Activated naive CD4-positive, alpha-beta T cell treated with anti-CD3 and anti-CD28 coated beads for 36 hours (primary cell): ENCODE measurements at regions not wholly inside any gene's neighbourhood (a gene's known extent, or its start where the extent isn't known, plus 50 kb on each side); places are given as distances from the start of the nearest gene placed in this dataset.
"Not testable (repeated sequence)": the region's sequence is repeated elsewhere in the genome, so short reads cannot be mapped to it uniquely, and the experiment has no call there.

Experiments
- CTCF ChIA-PET: fragments of 350-600 bp; sonication (Branson Sonifier 250); formaldehyde crosslinking; loops from one replicate; lab custom pipeline; 2021; ENCODE audit warnings: antibody characterized with exemption; lab: Charles Lee
- DNase-seq: peaks from one replicate; pipeline ENCODE4 v3.0.0-alpha.2; 2020
- H3K27ac Mint-ChIP-seq: one replicate; pipeline ENCODE4 v1.8.0; 2021; ENCODE audit warnings: mild to moderate bottlenecking, mixed read lengths
- H3K27me3 Mint-ChIP-seq: one replicate; pipeline ENCODE4 v1.8.0; 2021; ENCODE audit warnings: low read depth, mixed read lengths
- H3K36me3 Mint-ChIP-seq: one replicate; pipeline ENCODE4 v1.8.0; 2021; ENCODE audit warnings: low read depth, mixed read lengths
- H3K4me1 Mint-ChIP-seq: one replicate; pipeline ENCODE4 v1.8.0; 2021; ENCODE audit warnings: low read depth, mixed read lengths
- H3K4me3 Mint-ChIP-seq: one replicate; pipeline ENCODE4 v1.8.0; 2021; ENCODE audit warnings: mild to moderate bottlenecking, moderate library complexity, mixed read lengths
- H3K9me3 Mint-ChIP-seq: one replicate; pipeline ENCODE4 v1.8.0; 2021; ENCODE audit warnings: mixed read lengths
- intact Hi-C: fragments of 100-400 bp; cut with micrococcal nuclease; formaldehyde crosslinking; loops from one replicate; pipeline ENCODE4 v1.15.1; 2023

GRCh38 chr10:20683345-20683744 lies 213.8 kb downstream of the NEBL start:
- DNase-seq, result no peak
- H3K27me3 Mint-ChIP-seq, result no peaks in the 10 kb centered on the region
- H3K4me3 Mint-ChIP-seq, result no peak overlapping the region
- H3K27ac Mint-ChIP-seq, result no peak overlapping the region
- intact Hi-C loops, result no loop called here
- H3K36me3 Mint-ChIP-seq, result no peaks in the 10 kb centered on the region
- CTCF ChIA-PET, result no interaction called here
- no peaks in the 10 kb centered on the region for H3K4me1 Mint-ChIP-seq
- H3K9me3 Mint-ChIP-seq, result peaks cover 5% of the 10 kb centered on the region

DNA sequence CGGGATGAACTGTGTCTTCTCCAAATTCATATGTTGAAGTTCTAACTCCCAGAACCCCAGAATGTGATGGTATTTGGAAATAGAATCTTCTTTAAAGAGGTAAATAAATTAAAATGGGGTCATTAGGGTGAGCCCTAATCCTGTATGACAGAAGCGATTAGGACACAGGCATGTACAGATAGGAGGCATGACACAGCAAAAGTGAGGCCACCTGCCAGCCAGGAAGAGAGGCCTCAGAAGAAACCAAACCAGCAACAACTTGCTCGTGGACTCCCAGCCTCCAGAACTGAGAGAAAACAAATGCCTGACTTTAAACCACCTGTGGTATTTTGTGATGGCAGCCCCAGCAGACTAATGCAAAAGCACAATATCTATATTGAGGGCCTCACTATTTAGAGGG lies 214.3 kb downstream of the NEBL start:
- H3K9me3 Mint-ChIP-seq, result peaks cover 5% of the 10 kb centered on the region
- no peak for DNase-seq
- H3K27me3 Mint-ChIP-seq, result no peaks in the 10 kb centered on the region
- H3K36me3 Mint-ChIP-seq, result no peaks in the 10 kb centered on the region
- H3K27ac Mint-ChIP-seq, result no peak overlapping the region
- no peak overlapping the region for H3K4me3 Mint-ChIP-seq
- CTCF ChIA-PET, result no interaction called here
- intact Hi-C loops, result no loop called here
- no peaks in the 10 kb centered on the region for H3K4me1 Mint-ChIP-seq

DNA sequence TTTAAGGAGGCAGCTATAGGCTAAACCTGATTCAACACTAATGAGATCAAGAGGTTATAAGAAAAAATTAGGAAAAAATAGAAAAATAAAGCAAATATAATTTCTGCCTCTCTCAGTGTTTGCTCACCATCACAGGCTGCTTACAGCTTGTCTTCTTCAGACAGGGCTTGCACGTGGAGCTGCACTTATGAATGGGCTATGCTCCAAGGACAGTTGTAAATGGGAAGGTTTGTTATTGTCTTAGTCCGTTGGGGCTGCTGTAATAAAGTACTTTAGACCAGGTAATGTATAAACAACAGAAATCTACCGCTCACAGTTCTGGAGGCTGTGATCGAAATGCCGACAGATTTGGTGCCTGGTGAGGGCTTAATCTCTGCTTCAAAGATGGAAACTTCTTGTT lies 219.8 kb downstream of the NEBL start:
- Mint-ChIP-seq H3K27me3 (no peaks in the 10 kb centered on the region), H3K36me3 (no peaks in the 10 kb centered on the region), H3K4me1 (no peaks in the 10 kb centered on the region), H3K9me3 (peaks cover 5% of the 10 kb centered on the region), H3K27ac (no peak overlapping the region), H3K4me3 (no peak overlapping the region)
- CTCF ChIA-PET, result no interaction called here
- intact Hi-C loops, result no loop called here
- DNase-seq, result no peak

DNA sequence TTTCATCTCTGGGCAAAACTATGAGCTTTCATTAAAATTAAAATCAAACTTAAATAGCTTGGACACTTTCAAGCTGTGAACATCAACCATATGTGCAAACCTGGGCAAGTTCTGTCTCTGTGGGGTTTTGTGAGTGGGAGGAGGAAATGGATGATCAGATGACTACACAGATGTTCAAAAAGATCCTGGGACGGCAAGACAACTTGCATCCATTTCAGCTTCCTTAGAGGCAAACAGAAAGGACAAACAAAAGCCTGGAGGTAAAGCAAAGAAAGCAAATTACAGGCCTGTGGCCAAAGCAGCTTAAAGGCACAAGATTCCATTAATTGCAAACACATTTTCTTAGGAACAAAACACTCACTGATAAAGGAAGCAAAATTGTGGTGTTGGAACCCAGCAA lies 222.2 kb downstream of the NEBL start:
- intact Hi-C loops, result no loop called here
- Mint-ChIP-seq H3K9me3 (peaks cover 2% of the 10 kb centered on the region), H3K36me3 (no peaks in the 10 kb centered on the region), H3K4me3 (no peak overlapping the region), H3K27ac (no peak overlapping the region), H3K27me3 (no peaks in the 10 kb centered on the region), H3K4me1 (no peaks in the 10 kb centered on the region)
- DNase-seq, result no peak
- CTCF ChIA-PET, result no interaction called here

GRCh38 chr10:20673175-20673574 lies 223.9 kb downstream of the NEBL start:
- DNase-seq, result no peak
- no peak overlapping the region for H3K27ac Mint-ChIP-seq
- no peaks in the 10 kb centered on the region for H3K27me3 Mint-ChIP-seq
- no peaks in the 10 kb centered on the region for H3K4me1 Mint-ChIP-seq
- no peaks in the 10 kb centered on the region for H3K9me3 Mint-ChIP-seq
- CTCF ChIA-PET, result no interaction called here
- no peak overlapping the region for H3K4me3 Mint-ChIP-seq
- intact Hi-C loops, result no loop called here
- no peaks in the 10 kb centered on the region for H3K36me3 Mint-ChIP-seq

DNA sequence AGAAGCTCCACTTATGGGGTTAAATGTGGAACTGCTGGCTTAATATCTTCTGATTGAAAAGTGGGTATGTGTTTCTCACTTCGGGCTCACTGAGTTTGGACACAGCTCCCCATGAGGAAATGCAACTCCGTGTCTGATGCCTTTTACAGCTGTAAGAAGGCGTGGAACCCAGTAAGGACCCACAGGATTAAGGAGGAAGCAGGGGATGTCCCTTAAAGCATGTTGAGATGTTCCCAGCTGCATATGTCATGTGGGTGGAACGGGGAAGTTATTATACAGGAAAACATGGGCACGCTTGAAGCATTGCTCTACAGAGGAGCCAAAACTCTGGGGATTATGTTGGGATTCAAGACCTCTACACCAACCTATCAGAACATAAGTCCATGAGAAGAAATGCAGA lies 224.4 kb downstream of the NEBL start:
- H3K9me3 Mint-ChIP-seq, result no peaks in the 10 kb centered on the region
- no peaks in the 10 kb centered on the region for H3K36me3 Mint-ChIP-seq
- no peak for DNase-seq
- no peaks in the 10 kb centered on the region for H3K4me1 Mint-ChIP-seq
- H3K4me3 Mint-ChIP-seq, result no peak overlapping the region
- no peak overlapping the region for H3K27ac Mint-ChIP-seq
- no peaks in the 10 kb centered on the region for H3K27me3 Mint-ChIP-seq
- CTCF ChIA-PET, result no interaction called here
- intact Hi-C loops, result no loop called here

DNA sequence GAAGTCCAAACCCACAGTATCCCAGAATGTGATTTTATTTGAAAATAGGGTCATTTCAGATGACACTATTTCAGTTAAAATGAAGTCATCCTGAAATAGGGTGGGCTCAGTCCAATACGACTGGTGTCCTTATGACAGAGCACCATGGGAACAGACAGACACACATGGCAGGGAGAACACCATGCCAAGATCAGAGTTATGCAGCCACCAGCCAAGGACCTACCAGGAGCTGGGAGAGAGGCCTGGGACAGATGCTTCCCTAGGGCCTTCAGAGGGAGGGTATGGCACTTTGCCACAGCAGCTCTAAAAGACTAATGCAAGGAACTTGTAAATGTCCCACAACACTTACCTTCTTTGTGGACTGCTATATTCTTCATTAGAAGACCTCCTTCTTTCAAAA lies 226.5 kb downstream of the NEBL start:
- Mint-ChIP-seq H3K9me3 (no peaks in the 10 kb centered on the region), H3K36me3 (no peaks in the 10 kb centered on the region), H3K4me1 (no peaks in the 10 kb centered on the region), H3K27ac (no peak overlapping the region), H3K27me3 (no peaks in the 10 kb centered on the region), H3K4me3 (no peak overlapping the region)
- CTCF ChIA-PET, result no interaction called here
- no peak for DNase-seq
- intact Hi-C loops, result no loop called here

DNA sequence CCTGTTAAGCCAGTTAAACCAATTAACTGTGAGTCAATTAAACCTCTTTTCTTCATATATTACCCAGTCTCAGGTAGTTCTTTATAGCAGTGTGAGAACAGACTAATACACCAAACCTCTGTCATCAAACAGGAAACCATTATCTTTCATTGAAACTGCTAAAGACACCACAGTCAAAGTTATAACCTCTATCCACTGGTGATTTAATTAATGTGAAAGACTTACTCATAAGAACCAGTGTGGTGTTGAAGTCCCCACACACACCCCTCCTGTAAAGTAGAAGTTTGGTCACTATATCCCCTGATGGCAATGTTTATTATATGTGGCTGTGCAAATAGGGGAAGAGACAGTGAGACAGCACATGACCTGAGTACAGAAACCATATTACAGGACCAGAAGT lies 228.1 kb downstream of the NEBL start:
- Mint-ChIP-seq H3K4me3 (no peak overlapping the region), H3K27me3 (no peaks in the 10 kb centered on the region), H3K4me1 (no peaks in the 10 kb centered on the region), H3K27ac (no peak overlapping the region), H3K9me3 (no peaks in the 10 kb centered on the region), H3K36me3 (no peaks in the 10 kb centered on the region)
- intact Hi-C loops, result no loop called here
- CTCF ChIA-PET, result no interaction called here
- no peak for DNase-seq

DNA sequence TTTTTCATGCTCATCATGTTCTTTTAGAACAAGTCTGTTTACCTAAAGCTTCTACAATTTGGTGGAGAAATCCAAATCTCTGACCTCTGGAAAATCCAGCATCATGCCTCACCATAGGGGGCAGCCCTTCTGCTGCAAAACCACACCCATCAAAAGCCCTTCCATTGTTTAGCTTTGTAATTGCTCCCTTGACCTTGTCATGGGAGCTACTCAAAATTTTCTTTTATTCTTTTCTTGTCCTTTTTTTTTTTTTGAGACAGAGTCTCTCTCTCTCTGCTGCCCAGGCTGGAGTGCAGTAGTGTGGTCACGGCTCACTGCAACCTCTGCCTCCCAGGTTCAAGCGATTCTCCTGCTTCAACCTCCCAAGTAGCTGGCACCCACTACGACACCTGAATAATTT lies 234.4 kb downstream of the NEBL start:
- intact Hi-C loops, result no loop called here
- H3K27ac Mint-ChIP-seq, result no peak overlapping the region
- H3K27me3 Mint-ChIP-seq, result no peaks in the 10 kb centered on the region
- no peaks in the 10 kb centered on the region for H3K36me3 Mint-ChIP-seq
- DNase-seq, result no peak
- no peak overlapping the region for H3K4me3 Mint-ChIP-seq
- H3K4me1 Mint-ChIP-seq, result no peaks in the 10 kb centered on the region
- H3K9me3 Mint-ChIP-seq, result peaks cover 4% of the 10 kb centered on the region
- CTCF ChIA-PET, result no interaction called here

DNA sequence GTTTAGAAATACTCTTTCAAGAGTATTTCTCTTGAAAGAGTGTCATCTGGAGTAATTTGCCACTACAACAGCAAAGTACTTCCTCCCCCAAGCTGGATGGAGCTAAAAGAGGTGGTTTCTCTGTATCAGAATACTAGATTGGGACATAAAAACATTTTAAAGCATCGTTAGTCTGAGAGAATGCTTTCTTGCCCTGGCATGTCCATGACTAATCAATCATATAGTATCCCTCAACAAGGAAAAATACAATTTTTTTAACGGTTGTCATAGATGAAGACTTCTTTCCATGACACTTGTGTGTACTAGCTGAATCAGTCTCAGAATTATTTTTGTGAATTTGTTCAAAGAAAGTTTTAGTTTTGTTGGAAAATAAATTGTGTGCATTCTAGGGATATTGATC lies 237.9 kb downstream of the NEBL start:
- DNase-seq, result no peak
- H3K27me3 Mint-ChIP-seq, result no peaks in the 10 kb centered on the region
- H3K36me3 Mint-ChIP-seq, result no peaks in the 10 kb centered on the region
- CTCF ChIA-PET, result no interaction called here
- no peak overlapping the region for H3K27ac Mint-ChIP-seq
- H3K4me3 Mint-ChIP-seq, result no peak overlapping the region
- intact Hi-C loops, result no loop called here
- peaks cover 4% of the 10 kb centered on the region for H3K9me3 Mint-ChIP-seq
- H3K4me1 Mint-ChIP-seq, result no peaks in the 10 kb centered on the region

- DNase-seq, result no peak
- Mint-ChIP-seq H3K4me1 (no peaks in the 10 kb centered on the region), H3K27me3 (no peaks in the 10 kb centered on the region), H3K9me3 (peaks cover 4% of the 10 kb centered on the region), H3K27ac (no peak overlapping the region), H3K36me3 (no peaks in the 10 kb centered on the region), H3K4me3 (no peak overlapping the region)
- intact Hi-C loops, result no loop called here
- CTCF ChIA-PET, result no interaction called here
Observed at GRCh38 chr10:20658158-20658557, 239.0 kb downstream of the NEBL start.

- CTCF ChIA-PET, result no interaction called here
- Mint-ChIP-seq H3K36me3 (no peaks in the 10 kb centered on the region), H3K27me3 (no peaks in the 10 kb centered on the region), H3K4me1 (no peaks in the 10 kb centered on the region), H3K4me3 (no peak overlapping the region), H3K9me3 (peaks cover 4% of the 10 kb centered on the region), H3K27ac (no peak overlapping the region)
- no peak for DNase-seq
- intact Hi-C loops, result no loop called here
Observed at GRCh38 chr10:20656886-20657285, 240.2 kb downstream of the NEBL start.

DNA sequence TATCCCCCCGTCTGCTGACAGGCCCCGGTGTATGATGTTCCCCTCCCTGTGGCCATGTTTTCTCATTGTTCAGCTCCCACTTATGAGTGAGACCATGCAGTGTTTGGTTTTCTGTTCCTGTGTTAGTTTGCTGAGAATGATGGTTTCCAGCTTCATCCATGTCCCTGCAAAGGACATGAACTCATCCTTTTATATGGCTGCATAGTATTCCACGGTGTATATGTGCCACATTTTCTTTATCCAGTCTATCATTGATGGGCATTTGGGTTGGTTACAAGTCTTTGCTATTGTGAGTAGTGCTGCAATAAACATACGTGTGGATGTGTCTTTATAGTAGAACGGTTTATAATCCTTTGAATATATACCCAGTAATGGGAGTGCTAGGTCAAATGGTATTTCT lies 244.7 kb downstream of the NEBL start:
- H3K27ac Mint-ChIP-seq, intact Hi-C loops, H3K9me3 Mint-ChIP-seq, H3K36me3 Mint-ChIP-seq, H3K27me3 Mint-ChIP-seq, DNase-seq, H3K4me3 Mint-ChIP-seq, CTCF ChIA-PET, H3K4me1 Mint-ChIP-seq: not testable (repeated sequence)

DNA sequence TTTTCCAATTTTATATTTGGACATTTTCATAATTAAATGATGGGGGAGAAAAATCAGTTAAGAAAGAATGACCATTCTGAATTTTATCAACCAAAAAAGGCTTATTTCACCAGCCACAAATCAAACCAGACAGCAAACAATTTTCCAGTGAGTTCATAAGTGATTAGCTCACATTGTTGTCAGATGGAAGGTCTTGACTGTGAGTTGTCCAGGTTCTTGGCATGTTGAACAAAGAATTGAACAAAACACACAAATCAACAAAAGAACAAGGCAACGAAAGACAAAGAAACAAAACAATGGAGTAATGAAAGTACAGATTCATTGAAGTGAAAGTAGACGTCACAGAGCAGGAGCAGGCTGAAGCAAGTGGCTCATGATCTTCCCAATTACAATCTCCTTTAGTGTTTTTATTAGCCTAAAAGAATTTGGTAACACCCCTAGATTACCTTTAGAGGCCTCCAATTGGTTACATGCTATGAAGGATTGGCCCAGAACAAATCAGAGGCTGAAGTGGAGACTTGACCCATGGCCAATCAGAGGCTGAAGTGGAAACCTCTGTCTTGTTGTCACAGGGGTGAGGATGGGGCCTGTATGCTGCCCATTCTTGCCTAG lies 248.7 kb downstream of the NEBL start:
- no peaks in the 10 kb centered on the region for H3K4me1 Mint-ChIP-seq
- DNase-seq, result no peak
- intact Hi-C loops, result no loop called here
- no peaks in the 10 kb centered on the region for H3K27me3 Mint-ChIP-seq
- no peaks in the 10 kb centered on the region for H3K36me3 Mint-ChIP-seq
- no peak overlapping the region for H3K4me3 Mint-ChIP-seq
- H3K9me3 Mint-ChIP-seq, result peaks cover 4% of the 10 kb centered on the region
- no peak overlapping the region for H3K27ac Mint-ChIP-seq
- CTCF ChIA-PET, result no interaction called here
